ENCODE measurements at regions not wholly inside any gene's neighbourhood (a gene's known extent, or its start where the extent isn't known, plus 50 kb on each side); places are given as distances from the start of the nearest gene placed in this dataset.

- Histone ChIP-seq H3K4me3 (peak overlapping the region in 1 of 4 donors; percentile 4), H3K27me3 (no peaks in the 10 kb centered on the region), H3K4me1 (peaks cover 0 to 31% (median 13%) of the 10 kb centered on the region in 4 donors), H3K27ac (peak overlapping the region in 3 of 4 donors; percentile 34 to 73 (median 64)), H3K9me3 (no peaks in the 10 kb centered on the region), H3K36me3 (no peaks in the 10 kb centered on the region)
- TF ChIP-seq CTCF (IDR thresholded peaks at IDR 0.05) = no peak
- TF ChIP-seq EP300 (IDR thresholded peaks at IDR 0.05) = no peak
- no peak for TF ChIP-seq POLR2A (IDR thresholded peaks at IDR 0.05)
- DNase-seq (ENCODE audit: low spot score in 2 of 2) = no peak
- WGBS, 2 donors = 12 to 21% methylated on average over 10 of the region's 10 CpGs
Measured at GRCh38 chr20:53872561-53873229, 197.7 kb downstream of the BCAS1 start.

GRCh38 chr20:53872081-53872541 is 198.3 kb downstream of the BCAS1 start:
- H3K4me1 ChIP-seq = peaks cover 0 to 35% (median 17%) of the 10 kb centered on the region in 4 donors
- no peak overlapping the region for H3K4me3 ChIP-seq
- peak overlapping the region in 3 of 4 donors; percentile 34 to 73 (median 64) for H3K27ac ChIP-seq
- no peak for TF ChIP-seq EP300 (IDR thresholded peaks at IDR 0.05)
- no peak for TF ChIP-seq POLR2A (IDR thresholded peaks at IDR 0.05)
- TF ChIP-seq CTCF (IDR thresholded peaks at IDR 0.05) = no peak
- no peaks in the 10 kb centered on the region for H3K36me3 ChIP-seq
- no peak for DNase-seq (ENCODE audit: low spot score in 2 of 2)
- no peaks in the 10 kb centered on the region for H3K27me3 ChIP-seq
- WGBS, 2 donors = 9 to 10% methylated on average over 2 of the region's 2 CpGs
- H3K9me3 ChIP-seq = no peaks in the 10 kb centered on the region

- Histone ChIP-seq H3K4me1 (peaks cover 0 to 41% (median 23%) of the 10 kb centered on the region in 4 donors), H3K4me3 (no peak overlapping the region), H3K27me3 (no peaks in the 10 kb centered on the region), H3K36me3 (no peaks in the 10 kb centered on the region), H3K9me3 (no peaks in the 10 kb centered on the region), H3K27ac (peak overlapping the region in 1 of 4 donors; percentile 64)
- TF ChIP-seq CTCF (IDR thresholded peaks at IDR 0.05) = no peak
- TF ChIP-seq EP300 (IDR thresholded peaks at IDR 0.05) = no peak
- TF ChIP-seq POLR2A (IDR thresholded peaks at IDR 0.05) = no peak
- 77 to 83% methylated on average over 3 of the region's 3 CpGs for WGBS, 2 donors
- DNase-seq (ENCODE audit: low spot score in 2 of 2) = no peak
Measured at GRCh38 chr20:53871541-53871940, 198.9 kb downstream of the BCAS1 start.

- no peak for TF ChIP-seq CTCF (IDR thresholded peaks at IDR 0.05)
- no peak for TF ChIP-seq POLR2A (IDR thresholded peaks at IDR 0.05)
- no peak for TF ChIP-seq EP300 (IDR thresholded peaks at IDR 0.05)
- WGBS, 2 donors = 71 to 75% methylated on average over 9 of the region's 9 CpGs
- no peaks in the 10 kb centered on the region for H3K9me3 ChIP-seq
- no peaks in the 10 kb centered on the region for H3K27me3 ChIP-seq
- H3K4me1 ChIP-seq = peaks cover 0 to 48% (median 30%) of the 10 kb centered on the region in 4 donors
- peak overlapping the region in 1 of 4 donors; percentile 67 for H3K27ac ChIP-seq
- H3K4me3 ChIP-seq = no peak overlapping the region
- no peaks in the 10 kb centered on the region for H3K36me3 ChIP-seq
- no peak for DNase-seq (ENCODE audit: low spot score in 2 of 2)
Measured at GRCh38 chr20:53870426-53871315, 199.7 kb downstream of the BCAS1 start.
